GM04503 (cell line): ENCODE measurements at regions not wholly inside any gene's neighbourhood (a gene's known extent, or its start where the extent isn't known, plus 50 kb on each side); places are given as distances from the start of the nearest gene placed in this dataset.

Source experiments
- DNase-seq: peaks from one replicate; pipeline ENCODE4 v3.0.0-alpha.2; 2012; ENCODE audit warnings: low read depth

- no peak for DNase-seq
Measured at GRCh38 chr14:51145246-51145645, 50.3 kb upstream of the TRIM9 start.

- no peak for DNase-seq
Measured at GRCh38 chr14:51147183-51147582, 52.3 kb upstream of the TRIM9 start.

- DNase-seq = no peak
Measured at GRCh38 chr14:51155326-51155725, 60.4 kb upstream of the TRIM9 start.

GRCh38 chr14:51157012-51157411, 62.1 kb upstream of the TRIM9 start:
- no peak for DNase-seq

DNA sequence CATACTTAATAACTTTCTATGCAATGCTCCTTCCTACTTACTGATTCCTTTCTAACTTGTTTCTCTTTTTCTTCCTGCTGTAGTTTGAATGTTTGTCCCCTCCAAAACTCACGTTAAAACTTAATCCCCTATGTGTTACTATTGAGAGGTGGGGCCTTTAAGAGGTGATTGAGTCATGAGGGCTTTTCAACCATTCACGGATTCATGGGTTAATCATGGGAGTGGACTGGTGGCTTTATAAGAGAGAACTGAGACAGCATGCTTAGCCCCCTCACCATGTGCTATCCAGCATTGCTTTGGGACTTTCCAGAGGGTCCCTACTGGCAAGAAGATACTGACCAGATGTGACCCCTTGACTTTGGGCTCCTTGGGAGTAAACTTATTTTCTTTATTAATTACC, 66.0 kb upstream of the TRIM9 start:
- DNase-seq = no peak

DNA sequence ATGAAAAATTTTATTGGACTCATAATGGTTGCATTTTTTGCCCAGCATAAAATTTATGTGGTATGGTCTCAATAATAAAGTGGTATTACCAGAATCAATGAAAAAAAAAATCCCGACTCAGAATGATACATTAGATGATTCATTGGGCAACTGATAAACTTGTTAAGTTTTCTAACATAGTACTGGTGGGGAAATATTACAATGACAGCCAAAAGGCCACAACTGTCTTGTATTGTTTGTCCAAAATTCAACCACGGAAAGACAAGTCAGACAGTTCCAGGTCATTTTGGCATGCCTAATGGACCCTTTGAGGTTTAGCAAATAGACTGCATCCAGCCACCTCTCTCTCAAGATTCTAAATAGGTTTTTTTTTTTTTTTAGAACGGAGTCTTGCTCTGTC, 70.5 kb upstream of the TRIM9 start:
- DNase-seq = no peak

GRCh38 chr14:51167587-51168214, 72.3 kb upstream of the TMX1 start:
- peak; percentile 37 for DNase-seq

GRCh38 chr14:51168215-51168613, 71.8 kb upstream of the TMX1 start:
- DNase-seq = no peak

- no peak for DNase-seq
Measured at GRCh38 chr14:51173863-51174262, 66.2 kb upstream of the TMX1 start.

DNA sequence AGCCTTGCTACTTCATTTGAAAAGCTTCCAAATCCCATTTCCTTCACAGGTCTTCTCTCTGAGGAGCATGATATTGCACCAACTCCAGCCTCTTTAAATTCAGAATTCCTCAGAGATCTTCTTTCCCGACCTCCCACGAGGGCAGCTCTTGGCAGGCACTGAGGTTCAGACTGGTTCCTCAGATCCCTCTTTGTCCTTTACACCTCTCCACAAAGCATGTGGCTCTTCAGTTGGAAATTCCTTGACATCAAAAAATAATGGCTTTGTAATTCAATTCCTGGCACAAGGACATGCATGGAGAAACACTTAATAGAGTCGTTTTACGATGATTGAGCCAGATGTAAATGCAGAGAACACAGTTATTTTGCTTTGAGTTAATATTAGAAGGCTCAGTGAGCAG, 63.2 kb upstream of the TMX1 start:
- DNase-seq = no peak

- DNase-seq = no peak
Measured at GRCh38 chr14:51180577-51180976, 59.5 kb upstream of the TMX1 start.

DNA sequence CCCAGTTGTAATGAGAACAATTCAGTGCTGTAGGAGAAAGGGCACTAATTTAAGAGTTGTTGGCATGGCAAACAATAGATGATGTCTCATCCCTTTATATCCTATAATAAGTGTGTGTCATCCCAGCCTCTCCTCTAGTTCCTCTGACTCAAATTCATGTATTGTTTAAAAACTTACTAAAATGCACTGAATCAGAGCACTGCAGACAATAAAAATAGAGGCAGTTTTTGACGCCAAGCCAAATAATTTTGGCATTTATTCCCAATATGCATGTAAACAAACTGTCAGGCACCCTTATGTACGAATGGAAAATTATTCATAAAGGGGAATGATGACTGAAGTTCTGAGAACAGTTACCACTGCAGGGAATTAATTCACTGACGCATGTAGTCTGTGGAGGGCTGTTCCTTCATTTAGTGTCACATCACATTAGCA, 57.9 kb upstream of the TMX1 start:
- peak; percentile 17 for DNase-seq

DNA sequence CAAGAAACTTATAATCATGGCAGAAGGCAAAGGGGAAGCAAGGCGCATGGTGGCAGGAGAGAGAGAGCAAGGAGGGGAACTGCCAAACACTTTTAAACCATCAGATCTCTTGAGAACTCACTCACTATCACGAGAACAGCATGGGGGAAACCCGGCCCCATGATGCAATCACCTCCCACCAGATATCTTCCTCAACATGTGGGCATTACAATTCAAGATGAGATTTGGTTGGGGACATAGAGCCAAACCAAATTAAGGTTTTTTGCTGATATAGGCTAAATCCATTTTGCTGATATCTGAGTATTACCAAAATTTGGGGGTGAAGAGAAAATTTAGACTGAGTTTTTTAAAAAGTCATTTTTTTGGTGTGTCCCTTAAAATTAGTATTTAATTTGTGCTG, 54.9 kb upstream of the TMX1 start:
- DNase-seq = no peak

DNA sequence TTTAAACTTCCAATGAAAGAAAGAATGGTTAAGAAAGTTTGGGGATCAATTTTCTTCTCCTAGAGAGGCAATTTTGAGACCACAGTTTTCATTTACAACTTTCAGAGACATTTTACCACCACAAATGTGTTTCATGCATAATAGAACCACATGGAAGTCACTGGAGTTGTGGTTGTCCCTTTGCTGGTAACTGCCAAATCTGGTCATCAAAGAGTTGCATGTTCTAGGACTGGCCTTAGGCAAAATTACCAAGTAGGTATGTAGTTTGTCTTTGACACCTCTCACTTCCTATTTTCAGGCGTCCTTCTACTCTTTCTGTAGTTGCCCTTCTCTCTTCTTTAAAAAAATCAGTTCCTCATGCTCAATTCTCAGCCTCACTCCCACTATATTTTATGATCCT, 54.3 kb upstream of the TMX1 start:
- DNase-seq = no peak

- no peak for DNase-seq
Measured at GRCh38 chr14:51188566-51189185, 51.4 kb upstream of the TMX1 start.

- DNase-seq = no peak
Measured at GRCh38 chr14:51189600-51190376, 50.3 kb upstream of the TMX1 start.
